Daoy (cell line): ENCODE measurements at regions not wholly inside any gene's neighbourhood (a gene's known extent, or its start where the extent isn't known, plus 50 kb on each side); places are given as distances from the start of the nearest gene placed in this dataset.
"Not testable (repeated sequence)": the region's sequence is repeated elsewhere in the genome, so short reads cannot be mapped to it uniquely, and the experiment has no call there.

ENCODE experiments used
- DNase-seq: peaks from one replicate; pipeline ENCODE4 v3.0.0-alpha.2; 2015; ENCODE audit warnings: low read depth

DNA sequence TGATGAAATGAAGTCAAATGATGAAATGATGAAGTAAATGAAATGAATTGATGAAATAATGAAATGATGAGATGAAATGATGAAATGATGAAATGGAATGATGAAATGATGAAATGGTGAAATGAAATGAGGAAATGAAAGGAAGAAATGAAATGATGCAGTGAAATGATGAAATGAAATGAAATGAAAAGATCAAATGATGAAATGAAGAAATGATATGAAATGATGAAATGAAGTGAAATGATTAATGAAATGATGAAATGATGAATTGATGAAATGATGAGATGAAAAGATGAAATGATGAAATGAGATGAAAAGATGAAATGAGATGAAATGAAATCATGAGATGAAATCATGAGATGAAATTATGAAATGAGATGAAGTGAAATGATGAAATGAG is 139.2 kb upstream of the ERV3-1 start:
- not testable (repeated sequence) for DNase-seq

DNA sequence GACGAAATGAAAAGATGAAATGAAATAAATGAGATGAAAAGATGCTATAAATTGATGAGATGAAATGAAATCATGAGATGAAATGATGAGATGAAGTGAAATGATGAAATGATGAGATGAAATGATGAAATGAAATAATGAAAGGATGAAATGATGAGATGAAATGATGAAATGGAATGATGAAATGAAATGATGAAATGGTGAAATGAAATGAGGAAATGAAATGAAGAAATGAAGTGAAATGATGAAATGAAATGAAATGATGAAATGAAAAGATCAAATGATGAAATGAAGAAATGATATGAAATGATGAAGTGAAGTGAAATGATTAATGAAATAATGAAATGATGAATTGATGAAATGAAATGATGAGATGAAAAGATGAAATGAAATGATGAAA is 138.5 kb upstream of the ERV3-1 start:
- not testable (repeated sequence) for DNase-seq

DNA sequence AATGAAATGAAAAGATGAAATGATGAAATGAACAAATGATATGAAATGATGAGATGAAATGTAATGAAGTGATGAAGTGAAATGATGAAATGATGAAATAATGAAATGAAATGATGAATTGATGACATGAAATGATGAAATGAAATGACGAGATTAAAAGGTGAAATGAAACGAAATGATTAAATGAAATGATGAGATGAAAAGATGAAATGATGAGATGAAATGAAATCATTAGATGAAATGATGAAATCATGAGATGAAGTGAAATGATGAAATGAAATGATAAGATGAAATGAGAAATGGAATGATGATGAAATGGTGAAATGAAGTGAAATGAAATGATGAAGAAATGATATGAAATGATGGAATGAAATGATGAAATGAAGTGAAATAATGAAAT is 138.1 kb upstream of the ERV3-1 start:
- DNase-seq: not testable (repeated sequence)

DNA sequence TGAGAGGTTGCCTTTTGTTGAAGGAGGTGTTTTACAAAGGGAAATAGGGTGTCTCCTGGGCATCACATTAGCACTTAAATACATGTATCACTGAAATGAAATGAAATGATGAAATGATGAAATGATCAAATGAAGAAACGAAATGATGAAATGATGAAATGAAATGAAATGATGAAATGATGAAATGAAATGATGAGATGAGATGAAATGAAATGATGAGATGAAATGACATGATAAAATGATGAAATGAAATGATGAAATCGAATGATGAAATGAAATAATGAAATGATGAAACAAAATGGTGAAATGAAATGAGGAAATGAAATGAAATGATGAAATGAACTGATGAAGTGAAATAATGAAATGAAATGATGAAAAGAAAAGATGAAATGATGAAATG is 137.6 kb upstream of the ERV3-1 start:
- DNase-seq: not testable (repeated sequence)

DNA sequence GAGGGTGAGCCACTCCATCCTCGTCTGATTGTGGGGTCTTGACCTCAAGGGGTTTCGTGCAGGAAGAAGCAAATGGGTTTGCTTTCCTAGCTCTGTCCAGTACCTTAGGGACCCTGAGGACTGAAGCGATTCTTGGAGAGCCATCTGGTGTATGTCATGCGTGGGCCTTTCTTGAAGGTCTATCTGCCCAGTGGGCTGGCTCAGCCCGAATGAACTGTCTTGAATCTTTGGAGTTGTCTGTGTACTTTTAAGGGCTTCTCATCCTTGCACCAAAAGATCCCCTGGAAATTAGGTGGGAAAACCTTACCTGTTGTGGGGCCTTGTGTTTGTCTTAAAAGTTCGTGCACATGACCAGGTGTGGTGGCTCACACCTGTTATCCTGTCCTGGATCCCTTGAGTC is 135.4 kb upstream of the ERV3-1 start:
- DNase-seq: peak; percentile 0

DNA sequence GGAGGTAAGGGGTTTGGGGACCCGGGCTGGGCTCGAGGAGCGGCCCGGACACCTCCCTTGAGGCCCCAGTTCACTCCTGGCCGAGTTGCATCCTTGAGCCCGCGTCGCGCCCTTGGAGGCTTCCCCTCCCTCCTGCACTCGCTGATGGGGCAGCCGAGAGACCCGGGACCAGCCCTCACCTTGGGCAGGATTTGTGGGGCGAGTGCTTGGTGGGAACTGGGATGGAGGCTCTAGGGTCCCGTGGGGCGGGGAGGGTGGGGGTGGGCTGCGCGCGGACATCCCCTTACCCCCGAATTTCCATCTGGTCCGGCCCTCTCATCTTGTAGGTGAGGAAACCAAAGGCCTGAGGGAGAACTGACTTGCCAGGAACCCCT is 134.9 kb upstream of the ERV3-1 start:
- DNase-seq: peak; percentile 5

DNA sequence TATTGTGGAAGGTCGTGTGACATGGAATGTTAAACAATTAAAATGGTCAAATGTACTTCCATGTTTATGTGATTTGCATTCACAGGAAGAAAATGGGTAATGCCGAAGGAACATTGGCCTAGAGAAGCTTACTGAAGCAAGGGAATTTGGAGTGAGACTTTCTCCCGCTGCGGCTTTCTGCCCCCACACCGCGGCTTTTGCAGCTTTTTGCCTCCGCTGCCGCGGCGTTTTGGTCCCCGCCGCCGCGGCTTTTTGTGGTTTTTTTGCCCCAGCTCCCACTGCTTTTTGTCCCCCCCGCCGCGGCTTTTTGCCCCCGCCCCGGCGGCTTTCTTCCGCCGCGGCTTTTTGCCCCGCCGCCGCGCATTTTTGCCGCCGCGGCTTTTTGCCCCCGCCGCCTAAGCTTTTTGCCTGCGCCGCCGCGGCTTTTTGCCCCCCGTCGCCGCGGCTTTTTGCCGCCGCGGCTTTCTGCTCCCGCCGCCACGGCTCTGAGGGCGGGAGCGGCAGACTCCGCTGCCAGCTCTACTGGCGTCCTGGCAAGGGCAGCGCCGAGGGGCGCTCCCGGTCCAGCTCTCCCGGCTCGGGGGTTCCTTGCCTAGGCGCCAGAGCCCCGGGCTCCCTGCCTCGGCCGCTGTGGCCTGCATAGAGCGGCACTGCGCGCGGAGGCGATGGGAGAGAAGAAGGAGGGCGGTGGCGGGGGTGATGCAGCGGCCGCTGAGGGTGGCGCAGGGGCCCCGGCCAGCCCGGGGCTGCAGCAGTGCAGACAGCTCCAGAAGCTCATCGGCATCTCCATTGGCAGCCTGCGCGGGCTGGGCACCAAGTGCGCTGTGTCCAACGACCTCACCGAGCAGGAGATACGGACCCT is 134.3 kb upstream of the ERV3-1 start:
- peak; percentile 28 for DNase-seq

DNA sequence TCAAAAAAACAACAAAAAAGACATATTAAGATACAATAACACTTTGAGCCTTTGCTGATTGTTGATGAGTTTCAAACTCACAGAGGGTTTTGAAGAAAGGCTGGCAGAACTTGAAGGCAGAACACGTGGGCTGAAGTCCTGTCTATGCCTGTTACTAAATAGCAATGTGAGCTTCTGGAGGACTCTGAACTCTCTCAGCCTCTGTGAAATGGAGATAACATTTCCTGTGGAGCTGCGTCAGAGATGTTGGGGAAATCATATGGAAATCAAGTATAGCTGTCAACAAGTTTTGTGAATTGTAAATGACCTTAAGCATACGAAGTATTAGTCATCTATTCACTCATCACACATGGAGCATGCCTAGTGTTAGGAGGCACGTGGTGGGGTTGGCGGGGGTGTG is 130.4 kb upstream of the ERV3-1 start:
- not testable (repeated sequence) for DNase-seq

DNA sequence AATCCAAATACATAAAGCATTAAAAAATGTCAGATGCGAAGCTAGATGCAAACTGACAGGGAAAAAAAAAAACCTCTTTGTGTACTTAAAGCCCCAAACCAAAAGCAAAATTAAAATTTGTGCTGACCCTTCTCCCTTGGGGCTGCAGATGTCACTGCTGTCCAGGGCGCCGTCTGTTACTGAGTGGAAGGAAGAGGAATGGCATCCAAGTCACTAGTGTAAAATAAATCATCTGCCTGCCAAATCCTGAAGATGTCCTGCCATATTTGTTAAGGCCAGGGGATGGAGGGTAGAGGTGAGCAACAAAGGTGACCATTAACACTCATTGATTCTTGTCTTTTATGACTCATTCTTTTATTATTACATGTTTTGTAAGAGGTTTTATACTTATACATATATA is 126.6 kb upstream of the ERV3-1 start:
- DNase-seq: not testable (repeated sequence)

DNA sequence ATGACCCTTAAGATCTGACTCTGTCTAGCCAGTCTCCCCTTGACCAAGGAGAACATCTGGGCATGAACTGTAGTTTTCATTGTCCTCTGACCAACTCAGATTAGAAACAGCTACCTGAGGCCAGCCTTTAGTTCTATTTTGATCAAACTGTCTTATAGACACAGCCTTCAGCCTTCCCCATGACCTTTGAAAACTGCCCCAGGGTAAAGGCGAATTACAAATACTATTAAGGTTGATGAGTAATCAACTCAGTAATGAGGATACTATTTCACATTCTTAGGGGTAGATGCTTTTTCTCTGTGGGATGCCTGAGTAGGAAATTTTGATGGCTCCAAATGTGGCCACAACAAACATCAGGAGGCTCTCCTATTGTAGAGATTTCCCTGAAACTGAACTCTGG is 125.8 kb upstream of the ERV3-1 start:
- not testable (repeated sequence) for DNase-seq

DNA sequence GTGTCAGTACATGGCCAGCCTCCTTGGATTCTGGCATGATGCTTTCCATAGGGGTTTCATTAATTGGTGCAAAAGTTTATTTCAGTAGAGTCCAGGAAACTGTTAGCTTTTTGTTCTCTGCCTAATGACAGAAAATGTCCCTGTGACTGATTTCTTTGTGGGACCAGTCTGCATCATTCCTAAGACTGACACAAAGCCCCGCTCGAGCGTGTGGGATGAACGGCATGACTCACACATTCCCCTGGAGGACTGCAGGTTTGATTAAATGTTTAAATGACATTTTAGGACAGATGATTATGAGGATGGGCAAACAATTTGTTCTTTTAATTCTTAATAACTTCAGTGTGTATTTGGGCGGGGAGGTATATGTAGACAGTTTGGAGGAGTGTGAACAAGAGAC is 120.9 kb upstream of the ERV3-1 start:
- not testable (repeated sequence) for DNase-seq

DNA sequence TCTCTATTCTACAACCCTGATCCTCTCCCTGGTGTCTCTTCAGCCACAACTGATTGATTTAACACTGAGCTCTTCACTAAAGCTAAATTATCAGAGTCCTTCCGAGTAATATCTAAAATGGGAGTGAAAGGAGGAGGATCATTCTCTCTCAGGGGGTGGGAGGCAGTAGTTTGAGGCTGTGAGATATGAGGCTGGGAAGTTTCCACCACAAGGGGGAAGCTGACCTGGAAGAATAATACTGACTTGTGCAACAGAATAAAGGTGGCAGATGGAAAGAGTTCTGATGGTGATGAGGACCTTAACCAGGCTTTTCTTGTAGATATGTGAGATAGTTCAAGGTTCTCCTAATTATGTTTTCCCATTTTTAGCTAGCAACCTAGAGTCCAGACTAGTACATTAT is 118.1 kb upstream of the ERV3-1 start:
- not testable (repeated sequence) for DNase-seq

DNA sequence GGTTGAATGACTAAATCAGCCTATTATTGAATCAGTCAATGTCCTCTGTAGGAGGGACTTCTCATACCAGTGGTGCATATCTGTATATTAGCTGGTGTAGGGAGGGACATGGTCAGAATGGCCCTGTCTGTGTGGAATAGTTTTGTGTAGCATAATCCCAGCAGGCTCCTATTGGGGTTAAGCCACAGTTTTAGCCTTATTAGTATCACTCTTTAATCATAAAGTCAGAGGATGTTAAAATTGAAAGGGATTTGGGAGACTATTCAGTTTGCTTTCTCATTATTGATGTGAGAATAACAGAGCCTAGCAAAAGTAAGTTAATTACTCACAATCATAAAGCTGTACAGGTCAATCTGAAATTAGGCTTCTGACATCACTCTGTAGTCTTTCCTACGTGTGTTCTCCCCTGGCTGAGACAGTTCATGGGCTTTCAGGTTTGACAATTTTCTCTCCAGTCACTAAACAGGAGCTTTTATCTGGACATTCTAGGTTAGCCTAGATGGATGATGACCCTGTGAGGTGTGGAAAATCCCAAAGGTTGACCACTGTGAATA is 99.2 kb upstream of the ERV3-1 start:
- not testable (repeated sequence) for DNase-seq

DNA sequence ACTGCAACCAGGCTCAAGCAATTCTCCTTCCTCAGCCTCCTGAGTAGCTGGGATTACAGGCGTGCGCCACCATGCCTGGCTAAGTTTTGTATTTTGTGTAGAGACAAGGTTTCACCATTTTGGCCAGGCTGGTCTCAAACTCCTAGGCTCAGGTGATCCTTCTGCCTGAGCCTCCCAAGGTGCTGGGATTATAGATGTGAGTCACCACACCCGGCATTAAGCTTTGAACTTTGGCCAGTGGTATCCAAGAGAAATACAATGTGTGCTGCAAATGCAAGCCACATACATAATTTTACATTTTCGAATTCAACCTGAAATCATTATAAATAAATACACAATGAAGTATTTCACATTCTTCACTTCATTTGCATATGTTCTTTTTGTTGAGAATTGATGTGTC is 94.0 kb upstream of the ERV3-1 start:
- DNase-seq: not testable (repeated sequence)

DNA sequence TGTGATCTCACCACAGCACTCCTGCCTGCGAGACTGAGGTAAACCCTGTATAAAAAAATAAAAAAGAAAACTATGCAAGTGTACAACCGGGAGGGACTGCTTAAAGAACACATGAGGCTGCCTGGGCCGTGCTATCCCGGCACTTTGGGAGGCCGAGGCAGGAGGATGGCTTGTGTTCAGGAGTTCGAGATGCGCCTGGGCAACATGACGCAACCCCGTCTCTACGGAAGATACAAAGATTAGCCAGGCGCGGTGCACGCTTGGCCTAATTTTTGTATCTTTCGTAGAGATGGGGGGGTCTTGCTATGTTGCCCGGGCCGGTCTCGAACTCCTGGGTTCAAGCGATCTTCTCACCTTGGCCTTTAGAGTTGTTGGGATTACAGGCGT is 75.2 kb upstream of the ERV3-1 start:
- DNase-seq: peak; percentile 8

DNA sequence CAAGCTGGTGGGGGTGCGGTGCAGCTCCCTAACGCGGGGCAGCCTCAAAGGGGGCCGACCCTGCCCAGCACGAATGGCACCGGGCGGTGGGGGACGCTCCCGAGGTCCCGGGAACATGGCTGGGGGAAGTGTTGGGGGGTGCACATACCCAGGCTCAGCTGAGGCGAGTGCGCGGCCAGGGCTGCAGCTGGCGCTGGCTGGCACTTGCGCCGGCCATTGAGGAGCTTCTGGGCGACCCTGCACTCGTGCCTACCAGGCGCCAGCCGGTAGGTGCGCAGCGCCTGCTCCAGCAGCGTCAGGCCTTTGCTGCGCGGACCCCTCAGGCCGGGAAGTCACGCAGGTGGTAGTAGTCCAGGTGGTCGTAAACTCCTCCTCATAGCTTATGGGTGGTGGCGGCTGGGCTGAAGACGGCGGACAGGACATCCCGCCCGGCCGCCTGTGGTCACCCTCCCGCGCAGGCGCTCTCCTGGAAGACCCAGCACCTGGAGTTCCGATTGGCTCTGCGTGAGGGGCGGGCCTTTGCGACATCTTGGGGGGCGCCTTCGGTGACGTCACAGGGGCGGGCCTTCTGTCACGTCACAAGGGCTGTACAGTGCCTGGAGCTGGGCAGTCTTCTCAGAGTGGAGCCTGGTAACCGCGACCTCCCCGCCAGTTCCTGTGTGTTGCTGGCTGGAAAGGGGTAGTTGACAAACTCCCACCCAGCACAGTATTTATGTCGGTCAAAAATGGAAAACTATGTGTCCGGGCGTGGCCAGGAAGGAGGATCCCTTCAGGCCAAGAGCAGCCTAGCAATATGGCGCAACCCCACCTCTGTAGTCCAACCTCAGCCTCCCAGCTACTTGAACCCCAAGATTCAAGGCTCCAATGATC is 74.5 kb upstream of the ERV3-1 start:
- DNase-seq: peak; percentile 99

DNA sequence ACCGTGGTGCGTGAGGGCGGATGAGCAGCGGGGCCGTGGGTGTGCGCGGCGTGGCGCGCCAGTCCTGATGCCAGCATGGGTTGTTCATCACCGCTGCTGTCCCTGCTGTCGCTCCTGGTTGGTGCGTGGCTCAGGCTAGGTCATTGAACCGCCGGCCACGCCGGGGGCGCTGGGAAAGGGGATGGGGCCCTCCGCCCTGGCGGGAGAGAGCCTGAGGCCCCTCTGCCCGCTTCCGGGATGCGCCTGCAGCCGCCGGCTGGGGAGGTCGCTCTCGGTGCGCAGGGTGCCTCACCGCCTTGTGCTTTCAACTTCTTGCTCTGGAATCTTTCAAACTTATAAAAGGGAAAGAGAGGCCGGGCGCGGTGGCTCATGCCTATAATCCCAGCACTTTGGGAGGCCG is 68.5 kb upstream of the ERV3-1 start:
- DNase-seq: not testable (repeated sequence)

DNA sequence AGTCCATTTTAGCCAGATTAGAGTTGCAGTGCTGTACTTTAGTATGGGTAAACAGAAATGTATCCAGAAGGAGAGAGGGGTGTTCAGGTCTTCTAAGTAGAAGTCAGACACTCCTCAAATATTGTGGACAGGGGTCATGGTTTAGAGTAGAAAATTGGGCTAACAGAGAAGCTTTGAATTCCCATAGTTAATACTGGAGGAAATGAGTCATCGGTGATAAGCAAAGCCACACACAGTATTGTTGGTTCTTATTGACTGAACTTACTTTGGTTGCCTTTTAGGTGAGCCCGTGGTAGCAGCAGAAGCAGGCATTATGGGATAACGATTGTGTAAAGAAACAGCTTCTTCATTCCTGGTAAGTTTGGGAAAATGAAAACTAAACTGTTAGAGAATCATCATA is 66.7 kb upstream of the ERV3-1 start:
- DNase-seq: peak; percentile 21

DNA sequence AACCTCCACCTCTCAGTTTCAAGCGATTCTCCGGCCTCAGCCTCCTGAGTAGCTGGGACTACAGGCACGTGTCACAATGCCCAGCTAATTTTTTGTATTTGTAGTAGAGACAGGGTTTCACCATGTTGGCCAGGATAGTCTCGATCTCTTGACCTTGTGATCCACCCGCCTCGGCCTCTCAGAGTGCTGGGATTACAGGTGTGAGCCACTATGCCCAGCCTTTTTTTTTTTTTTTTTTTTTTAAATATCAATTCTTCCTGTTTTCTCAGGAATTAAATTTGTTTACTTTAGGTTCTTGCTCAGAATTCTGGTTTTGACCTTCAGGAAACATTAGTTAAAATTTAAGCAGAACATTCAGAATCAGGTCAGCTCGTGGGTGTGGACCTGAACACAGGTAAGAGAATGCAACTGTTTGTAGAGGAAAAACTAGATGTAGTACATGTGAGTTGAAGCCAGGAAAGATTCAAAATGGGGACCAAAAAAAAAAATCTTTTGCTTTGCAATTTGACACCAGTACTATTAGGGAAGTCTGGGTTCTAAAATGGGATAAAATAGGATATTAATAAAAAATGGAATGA is 65.5 kb upstream of the ERV3-1 start:
- DNase-seq: not testable (repeated sequence)

DNA sequence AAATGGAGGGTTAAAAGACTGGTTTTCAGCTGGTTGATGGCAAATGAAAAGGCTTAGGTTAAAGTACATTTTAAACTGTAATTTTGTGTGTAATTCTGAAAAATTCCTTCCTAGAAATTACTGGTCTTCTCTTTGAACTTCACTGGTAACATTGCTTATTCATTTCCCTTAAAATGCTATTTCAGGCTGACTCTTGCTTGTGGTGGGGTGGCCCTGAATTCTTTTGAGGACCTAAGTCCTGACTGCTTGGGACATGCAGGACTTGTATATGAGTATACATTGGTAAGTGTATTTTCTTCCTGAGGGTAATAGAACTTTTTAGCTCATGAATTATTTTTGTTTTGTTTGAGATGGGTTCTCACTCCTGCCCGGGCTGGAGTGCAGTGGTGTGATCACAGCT is 63.0 kb upstream of the ERV3-1 start:
- DNase-seq: not testable (repeated sequence)

DNA sequence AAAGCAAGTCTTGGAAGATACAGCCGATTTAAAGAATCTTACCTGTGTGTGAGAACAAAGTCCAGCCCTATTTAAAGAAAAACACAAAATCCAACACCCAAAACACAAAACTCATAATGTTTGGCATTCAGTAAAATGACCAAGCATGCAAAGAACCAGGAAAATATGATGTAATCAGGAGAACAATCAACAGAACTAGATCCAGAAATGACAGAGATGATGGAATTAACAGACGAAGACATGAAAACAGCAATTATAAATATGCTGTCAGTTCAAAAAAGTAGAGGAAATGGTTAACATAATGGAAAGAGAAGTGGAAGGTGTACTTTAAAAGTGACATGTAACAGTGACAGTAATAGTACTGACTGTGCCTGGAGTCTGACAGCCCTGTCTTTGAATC is 56.1 kb upstream of the ERV3-1 start:
- DNase-seq: not testable (repeated sequence)

DNA sequence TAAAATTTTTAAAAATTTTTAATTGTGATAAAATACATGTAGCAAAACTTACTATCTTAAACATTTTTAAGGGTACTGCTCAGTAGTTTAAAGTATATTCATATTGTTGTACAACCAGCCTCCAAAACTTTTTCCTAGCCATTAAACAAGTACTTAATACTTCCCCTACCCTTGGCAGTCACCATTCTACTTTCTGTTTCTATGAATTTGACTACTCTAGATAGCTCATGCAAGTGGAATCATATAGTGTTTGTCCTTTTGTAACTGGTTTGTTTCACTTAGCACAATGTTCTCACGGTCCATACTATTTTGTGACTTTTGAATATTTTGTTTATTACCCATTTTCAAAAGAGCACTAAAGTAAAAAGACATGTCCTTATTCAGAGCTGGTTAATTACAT is 52.8 kb upstream of the ERV3-1 start:
- DNase-seq: not testable (repeated sequence)
